Nephron progenitor cell (in vitro differentiated cells): ENCODE measurements at regions not wholly inside any gene's neighbourhood (a gene's known extent, or its start where the extent isn't known, plus 50 kb on each side); places are given as distances from the start of the nearest gene placed in this dataset.

ENCODE experiments used
- DNase-seq: peaks from one replicate; pipeline ENCODE4 v3.0.0; 2021
- H3K27ac Mint-ChIP-seq: 2 replicates; pipeline ENCODE4 v1.8.0; 2021; ENCODE audit warnings: mild to moderate bottlenecking, moderate library complexity, mixed read lengths
- H3K27me3 Mint-ChIP-seq: 2 replicates; pipeline ENCODE4 v1.8.0; 2021; ENCODE audit warnings: mild to moderate bottlenecking, low read depth, mixed read lengths; ENCODE audit not compliant: poor library complexity
- H3K36me3 Mint-ChIP-seq: 2 replicates; pipeline ENCODE4 v1.8.0; 2021; ENCODE audit warnings: low read depth, mixed read lengths
- H3K4me1 Mint-ChIP-seq: 2 replicates; pipeline ENCODE4 v1.8.0; 2021; ENCODE audit warnings: mixed read lengths
- H3K4me3 Mint-ChIP-seq: 2 replicates; pipeline ENCODE4 v1.8.0; 2021; ENCODE audit warnings: mild to moderate bottlenecking, moderate library complexity, mixed read lengths
- H3K9me3 Mint-ChIP-seq: 2 replicates; pipeline ENCODE4 v1.8.0; 2021; ENCODE audit warnings: mild to moderate bottlenecking, moderate library complexity, mixed read lengths
- TF ChIP-seq, protein P1 (sequence below): fragments of 200-600 bp; sonication (generic); IDR thresholded peaks from 2 replicates; pipeline ENCODE4 v1.5.0; 2021; ENCODE audit warnings: antibody characterized with exemption

- peaks cover 2% of the 10 kb centered on the region for H3K4me1 Mint-ChIP-seq
- no peaks in the 10 kb centered on the region for H3K36me3 Mint-ChIP-seq
- peaks cover 5% of the 10 kb centered on the region for H3K27me3 Mint-ChIP-seq
- no peak for DNase-seq
- no peak overlapping the region for H3K4me3 Mint-ChIP-seq
- TF ChIP-seq, protein P1, sequence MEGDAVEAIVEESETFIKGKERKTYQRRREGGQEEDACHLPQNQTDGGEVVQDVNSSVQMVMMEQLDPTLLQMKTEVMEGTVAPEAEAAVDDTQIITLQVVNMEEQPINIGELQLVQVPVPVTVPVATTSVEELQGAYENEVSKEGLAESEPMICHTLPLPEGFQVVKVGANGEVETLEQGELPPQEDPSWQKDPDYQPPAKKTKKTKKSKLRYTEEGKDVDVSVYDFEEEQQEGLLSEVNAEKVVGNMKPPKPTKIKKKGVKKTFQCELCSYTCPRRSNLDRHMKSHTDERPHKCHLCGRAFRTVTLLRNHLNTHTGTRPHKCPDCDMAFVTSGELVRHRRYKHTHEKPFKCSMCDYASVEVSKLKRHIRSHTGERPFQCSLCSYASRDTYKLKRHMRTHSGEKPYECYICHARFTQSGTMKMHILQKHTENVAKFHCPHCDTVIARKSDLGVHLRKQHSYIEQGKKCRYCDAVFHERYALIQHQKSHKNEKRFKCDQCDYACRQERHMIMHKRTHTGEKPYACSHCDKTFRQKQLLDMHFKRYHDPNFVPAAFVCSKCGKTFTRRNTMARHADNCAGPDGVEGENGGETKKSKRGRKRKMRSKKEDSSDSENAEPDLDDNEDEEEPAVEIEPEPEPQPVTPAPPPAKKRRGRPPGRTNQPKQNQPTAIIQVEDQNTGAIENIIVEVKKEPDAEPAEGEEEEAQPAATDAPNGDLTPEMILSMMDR = no peak
- H3K27ac Mint-ChIP-seq = no peak overlapping the region
- H3K9me3 Mint-ChIP-seq = no peaks in the 10 kb centered on the region
These were observed 238.9 kb upstream of the GBE1 start for GRCh38 chr3:82000350-82000749.

GRCh38 chr3:81998907-81999306 lies 237.5 kb upstream of the GBE1 start:
- TF ChIP-seq, protein P1 = no peak
- no peaks in the 10 kb centered on the region for H3K4me1 Mint-ChIP-seq
- no peak overlapping the region for H3K4me3 Mint-ChIP-seq
- H3K36me3 Mint-ChIP-seq = no peaks in the 10 kb centered on the region
- no peaks in the 10 kb centered on the region for H3K9me3 Mint-ChIP-seq
- no peak overlapping the region for H3K27ac Mint-ChIP-seq
- no peak for DNase-seq
- H3K27me3 Mint-ChIP-seq = peaks cover 5% of the 10 kb centered on the region

- no peak overlapping the region for H3K4me3 Mint-ChIP-seq
- TF ChIP-seq, protein P1 = no peak
- no peak for DNase-seq
- peaks cover 5% of the 10 kb centered on the region for H3K27me3 Mint-ChIP-seq
- H3K36me3 Mint-ChIP-seq = no peaks in the 10 kb centered on the region
- no peaks in the 10 kb centered on the region for H3K4me1 Mint-ChIP-seq
- H3K27ac Mint-ChIP-seq = no peak overlapping the region
- no peaks in the 10 kb centered on the region for H3K9me3 Mint-ChIP-seq
These were observed 236.8 kb upstream of the GBE1 start for GRCh38 chr3:81998139-81998755.

DNA sequence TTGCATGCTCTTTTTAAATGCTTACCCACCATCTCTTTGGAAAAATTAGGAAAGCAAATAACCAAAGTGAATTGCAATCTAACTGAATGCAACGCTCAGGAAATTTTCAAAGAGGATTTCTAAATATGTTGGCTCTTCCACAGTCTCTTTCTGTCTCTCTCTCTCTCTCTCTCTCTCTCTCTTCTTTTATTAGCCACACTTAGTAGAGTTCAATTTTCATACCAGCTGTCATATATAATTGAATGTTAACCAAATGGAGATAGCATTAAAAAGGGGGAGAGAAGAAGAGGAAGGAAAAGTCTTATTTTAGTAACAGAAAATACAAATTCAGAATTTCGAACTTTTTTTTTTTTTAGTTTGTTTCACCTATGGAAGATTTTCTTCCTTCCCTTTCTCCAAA lies 235.9 kb upstream of the GBE1 start:
- Mint-ChIP-seq H3K9me3 (no peaks in the 10 kb centered on the region), H3K36me3 (no peaks in the 10 kb centered on the region), H3K27me3 (peaks cover 5% of the 10 kb centered on the region), H3K4me1 (no peaks in the 10 kb centered on the region), H3K27ac (no peak overlapping the region), H3K4me3 (no peak overlapping the region)
- TF ChIP-seq, protein P1 = no peak
- DNase-seq = no peak

DNA sequence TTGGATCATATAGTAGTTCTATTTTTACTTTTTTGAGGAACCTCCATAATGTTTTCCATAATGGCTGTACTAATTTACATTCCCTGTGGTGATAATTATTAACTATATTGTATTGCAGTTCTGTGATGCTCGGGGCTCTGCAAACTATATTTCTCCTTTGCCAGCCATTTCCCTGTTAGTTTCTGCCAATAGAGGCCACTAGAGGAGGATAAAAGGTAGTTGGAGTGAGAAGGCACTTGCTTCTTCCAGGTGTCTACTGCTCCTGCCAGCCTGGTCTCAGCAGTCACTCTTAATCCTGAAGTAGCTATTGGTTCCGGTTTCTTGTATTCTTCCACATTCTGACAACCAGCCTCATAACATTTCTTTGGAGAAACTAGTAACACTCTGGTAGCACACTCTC lies 233.9 kb upstream of the GBE1 start:
- no peaks in the 10 kb centered on the region for H3K9me3 Mint-ChIP-seq
- H3K36me3 Mint-ChIP-seq = no peaks in the 10 kb centered on the region
- H3K27me3 Mint-ChIP-seq = peaks cover 5% of the 10 kb centered on the region
- no peak for DNase-seq
- no peak overlapping the region for H3K27ac Mint-ChIP-seq
- TF ChIP-seq, protein P1 = no peak
- H3K4me3 Mint-ChIP-seq = no peak overlapping the region
- no peaks in the 10 kb centered on the region for H3K4me1 Mint-ChIP-seq

- TF ChIP-seq, protein P1 = no peak
- Mint-ChIP-seq H3K36me3 (no peaks in the 10 kb centered on the region), H3K9me3 (peaks cover 10% of the 10 kb centered on the region), H3K4me1 (no peaks in the 10 kb centered on the region), H3K4me3 (no peak overlapping the region), H3K27me3 (no peaks in the 10 kb centered on the region), H3K27ac (no peak overlapping the region)
- no peak for DNase-seq
These were observed 228.3 kb upstream of the GBE1 start for GRCh38 chr3:81989758-81990157.
